Adrenal gland (tissue), 9 donors: ENCODE measurements at regions not wholly inside any gene's neighbourhood (a gene's known extent, or its start where the extent isn't known, plus 50 kb on each side); places are given as distances from the start of the nearest gene placed in this dataset.

Source experiments
- DNase-seq, 7 donors: peaks; one replicate each; pipeline ENCODE4 v3.0.0-alpha.2; 2019 to 2020
- H3K27ac ChIP-seq, 5 donors: fragments of 200-600 bp; sonication (generic) in 4 of 5; 1 replicate in 3 of 5; 2 replicates in 2 of 5; pipeline versions ENCODE4 v1.5.1 to v1.8.0; 2016 to 2020; ENCODE audit warnings: mild to moderate bottlenecking in 1 of 5
- H3K27me3 ChIP-seq: fragments of 200-600 bp; 2 replicates; pipeline ENCODE4 v1.8.0; 2021
- H3K36me3 ChIP-seq, 2 donors: fragments of 200-600 bp; replicated peaks in 1 of 2; 1 replicate in 1 of 2; 2 replicates in 1 of 2; pipeline versions ENCODE4 v1.5.1 to v1.8.0; 2018 to 2022
- H3K4me1 ChIP-seq, 2 donors: fragments of 200-600 bp; replicated peaks in 1 of 2; 1 replicate in 1 of 2; 2 replicates in 1 of 2; pipeline versions ENCODE4 v1.5.1 to v1.8.0; 2018 to 2021
- H3K4me3 ChIP-seq, 4 donors: fragments of 200-600 bp; sonication (generic) in 3 of 4; one replicate each; pipeline ENCODE4 v1.5.1; 2016 to 2018
- H3K9me3 ChIP-seq, 3 donors: fragments of 200-600 bp; sonication (generic) in 1 of 3; replicated peaks in 1 of 3; 1 replicate in 2 of 3; 2 replicates in 1 of 3; pipeline versions ENCODE4 v1.5.1 to v1.8.0; 2016 to 2021
- CTCF ChIP-seq, 6 experiments: fragments of 450-650 bp in 4 of 6; fragments of 200-600 bp in 2 of 6; sonication (generic) in 1 of 6; IDR thresholded peaks; 1 replicate in 5 of 6; 2 replicates in 1 of 6; pipeline versions ENCODE4 v1.5.1 to v1.8.0; 2016 to 2021; ENCODE audit warnings: antibody characterized with exemption in 6 of 6, mild to moderate bottlenecking in 2 of 6, moderate library complexity in 1 of 6
- POLR2A ChIP-seq, 2 donors: fragments of 450-650 bp; IDR thresholded peaks; one replicate each; pipeline ENCODE4 v1.6.1; 2017; ENCODE audit warnings: antibody characterized with exemption in 2 of 2, mild to moderate bottlenecking in 2 of 2, moderate library complexity in 1 of 2
- WGBS, 4 donors: extraction: QIAGEN DNeasy Blood & Tissue Kit in 2 of 4; methylation state at CpG; one replicate each; pipeline versions ENCODE4 v1.1.5 to v1.1.7; 2013 to 2017; 5-methylcytosine and 5-hydroxymethylcytosine counted together
- intact Hi-C, 2 donors: fragments of 100-400 bp; cut with DNase I; formaldehyde crosslinking; loops; one replicate each; pipeline versions ENCODE4 v1.14.1 to v1.15.0; 2022 to 2023
- donor health status: healthy with polysubstance abuse.
- donor health status: Bipolar disorder and iron deficiency.
- donor health status: DM: yes; HTN: yes; CAD: no.
- donor health status: DM: no; HTN: no; CAD: no.
- donor health status: DM: no; HTN: no; CAD: no.

- WGBS, 4 donors = 21 to 26% (median 24%) methylated on average over 4 of the region's 4 CpGs
- intact Hi-C loops = no loop called here
Measured at GRCh38 chr6:105797983-105798453, 288.1 kb upstream of the PRDM1 start.

GRCh38 chr6:105797286-105797979 is 288.7 kb upstream of the PRDM1 start:
- intact Hi-C loops = no loop called here
- 88 to 98% (median 92%) methylated on average over 2 to 4 of the region's 4 CpGs for WGBS, 4 donors
- Histone ChIP-seq H3K27ac (peak overlapping the region; percentile 8 to 76 (median 73)), H3K4me3 (peak overlapping the region in 1 of 4 donors; percentile 8), H3K27me3 (no peaks in the 10 kb centered on the region), H3K36me3 (no peaks in the 10 kb centered on the region), H3K4me1 (peaks cover 38 to 46% of the 10 kb centered on the region in 2 donors), H3K9me3 (no peaks in the 10 kb centered on the region)
- no peak for DNase-seq
- no peak for TF ChIP-seq CTCF (IDR thresholded peaks at IDR 0.05)
- TF ChIP-seq POLR2A (IDR thresholded peaks at IDR 0.05) = no peak

More at GRCh38 chr6:105797983-105798453, 288.1 kb upstream of the PRDM1 start:
- no peak for TF ChIP-seq CTCF (IDR thresholded peaks at IDR 0.05)
- TF ChIP-seq POLR2A (IDR thresholded peaks at IDR 0.05) = no peak
- H3K27ac ChIP-seq = peak overlapping the region; percentile 8 to 76 (median 73)
- H3K9me3 ChIP-seq = no peaks in the 10 kb centered on the region
- no peaks in the 10 kb centered on the region for H3K36me3 ChIP-seq
- H3K27me3 ChIP-seq = no peaks in the 10 kb centered on the region
- peak; percentile 26 to 79 (median 65) for DNase-seq
- peaks cover 38 to 46% of the 10 kb centered on the region in 2 donors for H3K4me1 ChIP-seq
- peak overlapping the region in 1 of 4 donors; percentile 8 for H3K4me3 ChIP-seq

- H3K27ac ChIP-seq = peak overlapping the region in 1 of 5 donors; percentile 26
- no peaks in the 10 kb centered on the region for H3K27me3 ChIP-seq
- no peak overlapping the region for H3K4me3 ChIP-seq
- intact Hi-C loops = no loop called here
- 76 to 77% (median 76%) methylated on average over 8 to 9 of the region's 9 CpGs for WGBS, 4 donors
- peak in 3 of 7 donors; percentile 26 to 35 (median 27) for DNase-seq
- peaks cover 38 to 50% of the 10 kb centered on the region in 2 donors for H3K4me1 ChIP-seq
- H3K36me3 ChIP-seq = no peaks in the 10 kb centered on the region
- TF ChIP-seq CTCF (IDR thresholded peaks at IDR 0.05) (no peak), POLR2A (IDR thresholded peaks at IDR 0.05) (no peak)
- H3K9me3 ChIP-seq = no peaks in the 10 kb centered on the region
Measured at GRCh38 chr6:105795913-105796517, 290.1 kb upstream of the PRDM1 start.

GRCh38 chr6:105795366-105795765 is 290.8 kb upstream of the PRDM1 start:
- no peak for TF ChIP-seq POLR2A (IDR thresholded peaks at IDR 0.05)
- no peak for TF ChIP-seq CTCF (IDR thresholded peaks at IDR 0.05)
- Histone ChIP-seq H3K4me1 (peaks cover 38 to 50% of the 10 kb centered on the region in 2 donors), H3K4me3 (no peak overlapping the region), H3K27ac (no peak overlapping the region), H3K36me3 (no peaks in the 10 kb centered on the region), H3K27me3 (no peaks in the 10 kb centered on the region), H3K9me3 (no peaks in the 10 kb centered on the region)
- intact Hi-C loops = no loop called here
- DNase-seq = no peak
